ENCODE measurements at regions not wholly inside any gene's neighbourhood (a gene's known extent, or its start where the extent isn't known, plus 50 kb on each side); places are given as distances from the start of the nearest gene placed in this dataset.

GRCh38 chr3:194836661-194837060 is 151.0 kb downstream of the FAM43A start:
- DNase-seq (ENCODE audit: low read depth in 2 of 2), result no peak

DNA sequence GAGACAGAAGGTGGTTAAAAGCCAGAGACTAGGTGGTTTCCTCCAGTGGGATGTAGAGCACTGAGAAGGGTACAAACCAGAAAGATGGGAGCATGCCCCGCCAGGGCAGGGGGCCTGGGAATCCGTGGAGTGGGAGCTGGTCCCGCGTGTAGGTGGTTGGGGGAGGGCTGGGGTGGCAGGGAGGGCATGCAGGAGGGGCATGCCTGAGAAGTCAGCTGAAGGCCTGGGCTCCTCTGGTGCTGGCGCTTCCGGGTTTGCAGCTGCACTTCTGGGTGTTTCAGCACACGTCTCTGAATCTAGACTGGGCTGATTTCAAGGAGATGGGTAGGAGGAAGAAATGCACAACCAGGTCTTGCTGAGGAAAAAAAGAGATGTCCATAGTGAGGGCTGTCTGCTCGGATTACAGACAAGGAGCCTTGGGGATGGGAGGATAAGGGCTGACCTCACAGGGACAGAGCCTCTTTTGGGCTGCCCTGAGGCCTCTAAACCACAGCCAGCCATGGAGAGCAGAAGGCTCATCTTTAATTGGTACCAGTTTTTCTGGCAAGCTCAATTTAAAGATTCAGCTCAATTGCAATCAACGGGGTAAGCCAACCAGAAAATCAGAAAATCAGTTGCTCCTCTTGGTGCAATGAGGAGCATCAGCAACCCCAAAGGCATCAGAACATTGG is 151.9 kb downstream of the FAM43A start:
- no peak for DNase-seq (ENCODE audit: low read depth in 2 of 2)

DNA sequence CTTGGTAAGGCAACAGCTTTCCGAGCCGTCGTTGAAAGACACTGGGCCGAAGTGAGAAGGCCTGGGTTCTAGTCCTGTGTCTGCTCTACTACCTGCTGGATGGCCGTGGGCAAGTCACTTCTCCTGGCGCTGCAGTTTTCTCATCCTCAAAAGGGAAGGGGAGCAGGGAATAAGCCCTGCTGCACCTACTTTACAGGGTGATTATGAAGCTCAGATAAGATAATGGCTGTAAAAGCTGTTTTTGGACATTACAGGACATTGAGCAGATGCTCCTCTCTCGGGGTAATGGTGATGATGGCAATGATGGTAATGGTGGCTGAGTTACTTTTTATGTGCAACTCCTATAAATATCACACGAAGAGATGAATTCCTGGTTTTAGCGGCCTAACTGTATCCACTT is 152.6 kb downstream of the FAM43A start:
- DNase-seq (ENCODE audit: low read depth in 2 of 2), result no peak

DNA sequence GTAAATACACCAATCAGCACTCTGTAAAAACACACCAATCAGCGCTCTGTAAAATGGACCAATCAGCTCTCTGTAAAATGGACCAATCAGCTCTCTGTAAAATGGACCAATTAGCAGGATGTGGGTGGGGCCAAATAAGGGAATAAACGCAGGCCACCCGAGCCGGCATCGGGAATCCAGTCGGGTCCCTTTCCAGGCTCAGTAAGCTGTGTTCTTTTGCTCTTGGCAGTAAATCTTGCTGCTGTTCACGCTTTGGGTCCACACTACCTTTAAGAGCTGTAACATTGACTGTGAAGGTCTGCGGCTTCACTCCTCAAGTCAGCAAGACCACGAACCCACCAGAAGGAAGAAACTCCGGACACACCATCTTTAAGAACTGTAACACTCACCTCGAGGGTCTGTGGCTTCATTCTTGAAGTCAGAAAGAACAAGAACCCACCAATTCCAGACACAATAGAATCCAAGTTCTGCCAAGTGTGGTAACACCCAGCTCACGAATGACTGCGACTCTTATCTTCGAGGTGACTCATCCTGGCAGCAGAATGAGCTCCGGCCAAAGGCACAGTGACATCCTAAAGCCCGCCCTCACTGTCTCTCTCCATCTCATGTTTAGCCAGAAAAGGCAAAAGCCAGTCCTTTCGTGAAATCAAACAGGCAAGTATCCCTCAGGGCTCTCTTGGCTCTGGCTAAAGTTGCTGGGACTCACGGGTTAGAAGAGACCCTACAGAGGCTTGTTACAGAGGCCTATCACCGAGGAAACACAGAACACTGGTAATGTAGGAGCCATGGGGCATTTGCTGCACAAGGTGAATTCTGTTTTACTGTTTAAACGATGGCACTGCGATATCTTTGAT is 155.2 kb downstream of the FAM43A start:
- DNase-seq (ENCODE audit: low read depth in 2 of 2), result no peak

GRCh38 chr3:194841515-194841841 is 155.8 kb downstream of the FAM43A start:
- DNase-seq (ENCODE audit: low read depth in 2 of 2), result no peak

DNA sequence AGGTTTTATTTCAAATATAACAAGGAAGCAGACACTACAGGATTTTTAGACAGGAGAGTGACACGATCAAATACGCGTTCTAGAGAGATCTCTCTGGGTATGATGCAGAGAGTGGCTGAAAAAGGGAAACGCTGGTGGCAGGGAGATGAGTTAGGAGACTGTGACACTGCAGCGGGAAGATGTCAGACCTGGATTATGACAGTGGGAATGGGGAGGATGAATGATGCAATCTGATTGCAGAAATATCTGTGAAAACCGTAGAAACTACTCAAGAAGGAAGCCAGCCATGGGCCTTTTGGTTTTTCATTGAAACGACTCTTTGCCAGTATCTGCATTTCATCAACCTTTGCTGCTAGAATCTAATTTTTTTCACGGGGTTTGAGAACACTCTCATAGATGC is 157.9 kb downstream of the FAM43A start:
- DNase-seq (ENCODE audit: low read depth in 2 of 2), result no peak

DNA sequence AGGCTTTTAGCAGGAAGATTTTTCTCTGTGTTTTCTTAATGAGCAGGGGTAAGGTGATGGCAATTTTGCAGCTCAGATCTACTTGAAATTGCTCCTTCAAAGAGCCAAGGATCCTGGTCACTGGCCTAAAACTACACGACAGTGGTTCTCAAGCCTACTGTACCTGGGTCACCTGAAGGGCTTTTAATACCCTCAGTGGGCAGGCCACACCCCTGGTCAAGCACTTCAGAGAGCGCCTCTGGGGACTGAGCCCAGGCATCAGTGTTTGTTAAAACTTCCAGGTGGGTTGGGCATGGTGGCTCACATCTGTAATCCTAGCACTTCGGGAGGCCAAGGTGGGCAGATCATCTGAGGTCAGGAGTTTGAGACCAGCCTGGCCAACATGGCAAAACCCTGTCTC is 158.4 kb downstream of the FAM43A start:
- no peak for DNase-seq (ENCODE audit: low read depth in 2 of 2)

DNA sequence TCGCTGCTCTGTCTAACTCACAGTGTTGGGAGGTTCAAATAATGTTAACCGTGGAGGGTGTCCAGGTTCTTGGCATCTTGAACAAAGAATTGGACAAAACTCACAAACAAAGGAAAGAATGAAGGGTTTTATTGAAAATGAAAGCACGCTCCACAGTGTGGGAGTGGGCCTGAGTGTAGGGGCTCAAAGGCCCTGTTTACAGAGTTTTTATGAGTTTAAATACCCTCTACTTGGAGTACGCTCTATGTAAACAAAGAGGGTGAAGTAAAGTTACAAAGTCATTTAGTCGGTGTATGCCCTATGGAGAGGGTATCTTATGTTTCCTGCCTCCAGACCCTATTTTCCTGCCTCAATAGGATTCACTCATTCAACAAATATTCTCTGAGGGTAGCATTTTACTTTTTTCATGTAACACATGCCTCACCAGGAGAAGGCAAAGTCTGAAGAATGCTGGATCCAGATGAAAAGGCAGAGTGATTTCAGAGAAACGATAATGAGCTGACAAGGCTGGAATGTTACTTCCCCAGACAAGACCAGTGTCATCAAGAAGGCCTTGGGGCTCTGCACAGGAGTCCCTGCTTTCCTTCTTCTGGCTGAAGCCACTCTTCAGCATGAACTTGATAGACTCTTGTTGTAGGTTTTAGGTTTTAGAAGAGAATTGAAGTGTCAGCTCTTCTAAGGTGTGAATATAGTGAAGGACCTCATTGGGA is 163.6 kb downstream of the FAM43A start:
- DNase-seq (ENCODE audit: low read depth in 2 of 2), result no peak

DNA sequence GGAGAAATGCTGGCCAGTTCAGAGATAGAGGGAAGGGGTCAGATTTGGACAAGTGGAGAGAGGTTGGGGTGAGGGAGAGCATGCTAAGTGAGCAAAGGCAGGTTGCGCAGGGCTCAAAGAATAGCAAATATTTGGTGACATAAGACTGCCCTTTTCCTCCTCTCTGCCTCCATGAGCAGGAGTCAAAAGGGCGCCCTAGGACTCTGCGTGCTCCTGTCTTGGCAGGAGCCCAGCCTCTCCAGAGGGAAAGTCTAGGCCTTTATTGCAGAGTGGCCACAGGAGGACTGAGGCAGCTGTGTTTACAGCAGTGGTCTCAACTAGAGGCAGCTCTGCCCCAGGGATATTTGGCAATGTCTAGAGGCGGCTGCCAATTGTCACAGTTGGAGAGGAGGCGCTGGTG is 165.6 kb downstream of the FAM43A start:
- DNase-seq (ENCODE audit: low read depth in 2 of 2), result no peak

GRCh38 chr3:194851941-194852340 is 166.3 kb downstream of the FAM43A start:
- DNase-seq (ENCODE audit: low read depth in 2 of 2), result no peak

- no peak for DNase-seq (ENCODE audit: low read depth in 2 of 2)
Measured at GRCh38 chr3:194852345-194852744, 166.7 kb downstream of the FAM43A start.

GRCh38 chr3:194852831-194853508 is 167.3 kb downstream of the FAM43A start:
- DNase-seq (ENCODE audit: low read depth in 2 of 2), result no peak

GRCh38 chr3:194854206-194854605 is 168.5 kb downstream of the FAM43A start:
- no peak for DNase-seq (ENCODE audit: low read depth in 2 of 2)

GRCh38 chr3:194854659-194855390 is 169.1 kb downstream of the FAM43A start:
- DNase-seq (ENCODE audit: low read depth in 2 of 2), result no peak

DNA sequence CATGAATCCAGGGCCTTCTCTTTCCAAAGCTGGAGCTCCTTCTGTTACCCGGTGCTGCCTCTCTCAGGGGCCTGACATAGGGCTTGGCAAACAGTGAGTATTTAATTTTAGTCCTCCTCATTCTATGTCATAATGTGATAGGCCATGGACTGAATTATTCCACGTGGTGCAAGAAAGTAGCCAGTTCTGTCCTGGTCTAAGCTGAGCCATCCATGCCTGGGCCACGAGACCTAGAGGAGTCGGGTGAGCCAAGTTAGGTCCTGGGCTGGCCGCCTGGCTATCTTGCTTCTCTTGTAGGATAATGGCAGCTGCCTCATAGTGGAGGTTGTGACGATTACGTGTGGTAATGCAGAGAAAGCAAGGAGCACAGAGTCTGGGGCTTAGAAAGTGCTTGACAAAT is 170.6 kb downstream of the FAM43A start:
- no peak for DNase-seq (ENCODE audit: low read depth in 2 of 2)

GRCh38 chr3:194857469-194858113 is 171.9 kb downstream of the FAM43A start:
- DNase-seq (ENCODE audit: low read depth in 2 of 2), result no peak

DNA sequence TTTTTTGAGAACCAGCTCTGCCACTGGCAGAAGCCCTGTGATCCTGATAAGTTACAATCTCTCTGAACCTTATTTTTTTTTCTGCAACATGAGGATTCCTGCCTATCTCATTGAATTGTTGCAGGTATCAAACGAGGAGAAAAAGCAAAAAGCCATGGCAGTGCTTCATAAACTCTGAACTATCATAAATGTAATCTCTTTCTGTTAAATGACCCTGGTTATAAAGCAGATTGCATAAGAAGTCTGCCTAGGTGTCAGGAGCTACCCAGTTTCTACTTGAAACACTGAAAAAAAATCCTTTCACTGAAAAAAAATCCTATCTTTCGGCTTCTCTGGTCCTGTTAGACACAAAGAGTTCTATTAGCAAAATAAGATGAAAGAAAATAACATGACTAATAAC is 172.7 kb downstream of the FAM43A start:
- DNase-seq (ENCODE audit: low read depth in 2 of 2), result no peak

DNA sequence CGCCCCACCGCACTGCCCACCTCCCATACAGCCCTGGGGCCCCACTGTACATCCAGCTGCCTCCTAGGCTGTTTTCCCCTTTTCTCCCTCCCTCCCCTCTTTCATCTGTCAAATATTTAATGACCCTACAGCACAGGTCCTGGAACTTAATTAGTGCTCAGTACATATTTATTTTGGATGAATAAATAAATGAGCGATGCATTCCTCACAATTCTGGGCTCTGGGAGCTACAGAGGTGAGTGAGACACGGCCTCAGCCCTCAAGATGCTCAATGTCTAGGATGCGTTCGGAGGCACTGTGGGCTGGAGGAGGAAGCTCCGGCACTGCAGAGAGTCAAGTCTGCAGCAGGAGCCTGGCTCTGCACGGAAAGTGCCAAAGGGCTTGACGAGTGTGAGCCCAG is 175.0 kb downstream of the FAM43A start:
- DNase-seq (ENCODE audit: low read depth in 2 of 2), result no peak

DNA sequence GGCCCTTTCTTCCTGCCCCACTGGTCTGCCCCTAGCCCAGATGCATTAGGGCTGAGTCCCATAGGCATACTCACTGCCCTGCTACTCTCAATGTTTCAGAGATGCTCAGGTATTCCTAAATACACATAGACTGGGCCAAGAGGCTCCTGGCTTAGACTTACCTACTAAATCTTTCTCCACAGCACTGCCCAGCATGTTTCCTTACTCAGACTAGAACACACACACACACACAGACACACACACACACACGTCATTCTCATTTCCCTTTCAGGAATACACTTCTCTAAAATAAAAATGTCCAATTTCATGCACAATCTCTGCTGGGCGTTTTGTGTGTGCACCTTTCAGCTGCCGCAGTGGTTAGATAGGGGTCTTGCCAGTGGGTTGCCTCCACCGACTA is 175.7 kb downstream of the FAM43A start:
- DNase-seq (ENCODE audit: low read depth in 2 of 2), result no peak

GRCh38 chr3:194865061-194865460 is 179.4 kb downstream of the FAM43A start:
- DNase-seq (ENCODE audit: low read depth in 2 of 2), result no peak

GRCh38 chr3:194865615-194866014 is 179.9 kb downstream of the FAM43A start:
- DNase-seq (ENCODE audit: low read depth in 2 of 2), result no peak
